HG02798 (cell line): ENCODE measurements at regions not wholly inside any gene's neighbourhood (a gene's known extent, or its start where the extent isn't known, plus 50 kb on each side); places are given as distances from the start of the nearest gene placed in this dataset.

Source experiments
- ATAC-seq: cut with Tn5 transposase; IDR thresholded peaks from one replicate; pipeline ENCODE4 v1.9.1; 2021; ENCODE audit warnings: mild to moderate bottlenecking; ENCODE audit not compliant: unreplicated experiment, poor library complexity

DNA sequence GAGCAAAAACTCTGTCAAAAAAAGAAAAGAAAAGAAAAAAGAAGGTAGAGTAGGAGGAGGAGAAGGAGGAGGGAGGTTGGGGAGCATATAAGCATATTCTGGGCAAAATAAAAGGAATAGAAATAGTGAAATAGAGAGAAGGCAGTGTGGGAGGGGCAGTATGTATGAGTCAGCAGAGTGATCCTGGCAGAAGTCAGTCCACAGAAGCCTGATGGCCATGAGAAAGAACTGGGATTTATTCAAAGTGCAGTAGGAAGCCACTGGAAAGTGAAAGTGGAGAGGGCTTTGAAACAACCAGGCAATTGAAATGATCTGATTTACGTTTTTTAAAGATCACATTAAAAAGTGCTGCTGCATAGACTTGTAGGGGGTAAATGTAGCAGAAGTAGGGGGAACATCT is 368.6 kb upstream of the USP15 start:
- no peak for ATAC-seq

GRCh38 chr12:61894168-61894567 is 366.0 kb upstream of the USP15 start:
- ATAC-seq = no peak

DNA sequence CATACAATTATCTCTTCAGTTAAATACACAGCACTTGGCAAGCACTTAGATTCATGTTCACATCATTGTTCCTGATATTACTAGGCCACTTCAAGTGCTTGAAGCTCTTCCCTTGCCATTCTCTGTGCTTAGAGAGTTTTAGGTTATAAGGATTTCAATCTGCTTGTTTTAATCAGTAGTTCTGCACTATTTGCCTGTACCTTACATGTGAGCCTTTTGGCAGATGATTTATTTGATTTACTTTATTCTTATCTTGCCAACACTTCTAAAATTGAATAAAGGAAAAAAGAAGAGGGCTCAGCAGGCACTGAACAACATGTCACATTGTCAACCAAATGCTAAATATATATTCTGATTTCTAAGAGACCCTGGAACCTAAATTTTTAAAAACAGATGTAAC is 363.8 kb upstream of the USP15 start:
- no peak for ATAC-seq

DNA sequence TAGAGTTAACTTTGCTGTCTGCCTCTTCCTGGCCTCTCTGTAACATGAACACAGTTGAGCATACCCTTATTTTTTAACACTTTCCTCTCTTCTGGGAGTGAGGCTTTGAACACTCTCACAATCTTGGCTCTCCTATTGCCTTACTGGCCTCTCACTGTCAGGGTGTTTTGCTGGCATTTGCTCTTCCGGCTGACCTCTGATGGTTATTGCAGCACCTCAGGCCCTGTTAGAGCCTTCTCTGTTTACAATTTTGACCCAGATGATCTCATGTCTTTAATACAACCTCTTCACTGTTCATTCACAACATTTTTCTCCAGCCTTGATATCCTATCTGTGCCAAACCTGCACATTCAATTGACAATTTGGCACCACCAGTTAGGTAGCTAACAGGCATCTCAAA is 357.8 kb upstream of the USP15 start:
- ATAC-seq = no peak

GRCh38 chr12:61911113-61911512 is 349.1 kb upstream of the USP15 start:
- ATAC-seq = no peak

GRCh38 chr12:61915420-61915819 is 344.8 kb upstream of the USP15 start:
- no peak for ATAC-seq

- no peak for ATAC-seq
Observed at GRCh38 chr12:61916831-61917230, 343.4 kb upstream of the USP15 start.

DNA sequence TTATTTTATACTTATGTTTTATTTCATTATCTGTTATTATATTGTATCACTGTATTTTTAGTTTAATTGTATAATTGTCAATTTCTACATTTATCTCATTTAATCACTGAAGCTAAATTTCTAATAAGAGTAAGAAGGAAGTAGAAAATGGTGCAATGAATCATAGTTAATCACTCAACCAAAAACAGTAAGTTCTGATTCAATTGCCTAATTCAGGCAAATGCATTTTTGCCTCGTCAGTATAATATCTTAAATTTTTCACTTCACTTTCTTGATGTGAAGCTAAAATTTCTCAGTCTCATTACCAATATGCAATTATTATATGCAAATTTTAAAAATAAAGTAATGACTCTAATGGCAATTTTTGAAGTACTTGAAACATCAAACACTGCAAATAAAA is 340.5 kb upstream of the USP15 start:
- ATAC-seq = no peak

DNA sequence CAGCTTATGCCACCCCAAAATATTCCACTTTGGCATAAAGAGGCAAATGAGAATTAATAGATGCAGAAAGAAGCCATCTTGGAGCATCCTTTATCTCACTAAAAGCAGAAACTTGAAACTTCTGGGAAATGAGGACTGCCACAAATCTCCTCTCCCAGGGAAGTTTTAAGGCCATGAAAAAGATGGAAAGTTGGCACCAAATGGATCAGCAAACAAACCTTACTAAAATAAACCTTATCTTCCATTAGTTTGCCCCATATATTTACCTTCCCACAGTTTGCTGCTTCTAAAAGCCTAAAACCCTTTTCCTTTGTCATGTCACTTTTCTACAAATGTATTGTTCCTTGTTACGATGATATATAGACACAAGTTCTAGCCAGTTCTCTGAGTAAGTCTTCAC is 340.0 kb upstream of the USP15 start:
- ATAC-seq = no peak

DNA sequence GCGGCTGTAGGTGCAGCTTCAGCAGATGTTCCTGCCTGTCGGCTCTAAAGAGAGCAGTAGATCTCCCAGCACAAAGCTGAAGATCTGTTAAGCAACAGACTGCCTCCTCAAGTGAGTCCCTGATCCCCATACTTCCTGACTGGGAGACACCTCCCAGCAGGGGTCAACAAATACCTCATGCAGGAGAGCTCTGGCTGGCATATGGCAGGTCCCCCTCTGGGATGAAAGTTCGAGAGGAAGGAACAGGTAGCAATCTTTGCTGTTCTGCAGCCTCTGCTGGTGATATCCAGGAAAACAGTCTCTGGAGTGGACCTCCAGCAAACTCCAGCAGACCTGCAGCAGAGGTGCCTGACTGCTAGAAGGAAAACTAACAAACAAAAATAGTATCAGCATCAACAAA is 337.1 kb upstream of the USP15 start:
- ATAC-seq = no peak

DNA sequence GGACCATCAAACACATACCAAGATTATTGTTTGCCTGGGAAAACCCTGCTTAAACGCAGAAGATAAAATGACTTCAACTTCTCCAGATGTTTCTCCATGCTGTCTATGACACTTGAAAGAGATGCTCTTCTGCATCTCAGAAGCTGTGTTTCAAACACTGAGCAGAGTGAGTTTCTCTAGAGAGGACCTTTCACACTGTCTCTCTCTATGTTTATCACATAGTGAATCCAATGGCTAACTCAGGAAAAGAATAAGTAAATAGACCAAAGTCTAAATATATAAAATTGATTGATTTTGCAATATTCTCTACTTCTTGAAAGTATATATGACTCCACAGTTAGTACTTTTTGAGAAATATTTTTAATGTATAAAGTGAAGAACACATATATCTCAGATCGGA is 325.6 kb upstream of the USP15 start:
- no peak for ATAC-seq

GRCh38 chr12:61939977-61940376 is 320.2 kb upstream of the USP15 start:
- ATAC-seq = no peak

GRCh38 chr12:61956545-61956944 is 303.7 kb upstream of the USP15 start:
- no peak for ATAC-seq

- ATAC-seq = no peak
Observed at GRCh38 chr12:61974461-61974860, 285.7 kb upstream of the USP15 start.

GRCh38 chr12:61985830-61986229 is 274.4 kb upstream of the USP15 start:
- ATAC-seq = no peak

DNA sequence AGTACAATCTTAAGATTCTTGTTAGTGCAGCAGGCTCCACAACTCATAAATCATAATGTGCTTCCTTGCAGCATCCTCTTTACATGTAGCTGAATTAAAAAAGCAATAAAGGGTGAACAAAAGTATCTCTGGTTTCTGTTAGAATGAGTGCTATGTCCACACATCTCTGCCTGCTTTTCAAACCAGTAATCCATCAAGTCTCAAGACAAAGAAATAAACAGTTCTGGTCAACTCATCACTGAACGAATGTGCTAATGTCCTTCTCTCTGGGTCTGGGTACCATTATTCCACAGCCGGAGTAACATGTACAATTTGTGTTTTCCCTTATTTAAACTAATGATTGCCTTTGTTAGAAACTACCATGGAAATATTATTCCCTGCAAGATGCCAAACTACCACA is 273.0 kb upstream of the USP15 start:
- ATAC-seq = no peak

DNA sequence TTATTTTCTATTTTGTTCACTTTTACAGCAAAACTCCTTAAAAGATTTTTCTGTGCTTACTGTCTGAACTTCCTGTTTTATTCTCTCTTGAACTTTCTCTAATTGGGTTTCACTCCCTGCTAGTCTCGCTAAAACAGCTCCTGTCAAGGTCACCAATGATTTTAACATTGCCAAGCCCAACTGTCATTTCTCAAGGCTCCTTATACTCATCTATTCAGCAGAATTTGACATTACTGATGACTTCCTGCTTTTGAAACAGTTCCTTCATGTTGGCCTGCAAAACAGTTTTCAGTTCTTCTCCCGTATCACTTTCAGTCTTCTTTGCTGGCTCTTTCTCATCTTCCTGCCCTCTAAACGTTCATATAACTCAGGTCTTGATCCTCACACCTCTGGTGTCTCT is 268.5 kb upstream of the USP15 start:
- ATAC-seq = no peak

DNA sequence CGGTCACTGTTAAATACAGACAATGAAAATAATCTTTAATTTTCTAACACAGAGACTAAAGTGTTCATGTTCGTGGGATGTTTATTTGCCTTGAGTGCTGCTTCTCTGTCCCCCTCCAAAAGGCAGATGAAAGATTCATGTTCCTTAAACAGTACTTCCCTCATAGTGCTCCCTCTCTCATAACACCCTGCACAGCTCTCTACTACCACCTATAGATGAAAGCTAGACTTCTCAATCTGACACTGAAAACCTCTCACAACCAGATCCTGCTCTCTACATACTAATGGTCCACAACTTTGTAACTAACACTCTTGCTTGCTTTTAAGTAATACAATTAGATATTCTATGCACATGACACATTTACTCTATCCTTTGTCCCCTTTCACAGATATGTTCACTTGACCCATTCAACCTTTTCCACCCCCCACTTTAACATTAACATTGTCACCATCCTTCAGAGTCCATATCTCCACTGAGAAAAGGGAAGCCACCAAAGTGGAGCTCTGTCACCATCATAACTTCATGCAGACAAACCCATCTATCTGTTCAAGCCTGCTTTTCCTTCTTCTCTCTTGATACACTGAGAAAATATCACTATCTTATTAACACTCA is 266.4 kb upstream of the USP15 start:
- ATAC-seq = peak; percentile 70

- ATAC-seq = no peak
Observed at GRCh38 chr12:61996717-61997116, 263.5 kb upstream of the USP15 start.

DNA sequence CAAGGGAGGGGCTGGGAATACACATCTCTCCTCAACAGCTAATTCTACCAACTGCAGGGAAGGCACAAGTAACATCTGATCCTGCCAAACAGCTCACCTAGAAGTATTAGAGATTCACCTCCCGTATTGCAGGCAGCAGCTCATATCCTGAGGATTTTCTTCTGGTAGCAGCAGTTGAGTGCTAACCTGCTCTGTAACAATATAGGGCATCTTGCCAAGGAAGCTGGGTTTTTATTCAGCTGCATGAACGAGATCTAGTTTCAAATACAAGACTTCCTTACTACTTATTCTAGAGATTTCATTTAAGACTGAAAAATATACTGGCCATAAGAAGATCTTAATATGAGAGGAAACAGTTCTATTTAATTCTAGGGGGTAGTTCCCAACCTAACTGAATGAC is 261.4 kb upstream of the USP15 start:
- ATAC-seq = no peak

GRCh38 chr12:61999311-61999710 is 260.9 kb upstream of the USP15 start:
- no peak for ATAC-seq

- ATAC-seq = no peak
Observed at GRCh38 chr12:62001424-62001823, 258.8 kb upstream of the USP15 start.

- ATAC-seq = no peak
Observed at GRCh38 chr12:62003226-62003625, 257.0 kb upstream of the USP15 start.
